Non-pigmented ciliary epithelial cell (primary cell): ENCODE measurements at regions not wholly inside any gene's neighbourhood (a gene's known extent, or its start where the extent isn't known, plus 50 kb on each side); places are given as distances from the start of the nearest gene placed in this dataset.
A peak's percentile ranks its signal among the peaks of the same experiment; 100 is the strongest.

Source experiments
- DNase-seq: peaks from one replicate; pipeline ENCODE4 v3.0.0-alpha.2; 2010; ENCODE audit warnings: low read depth

- no peak for DNase-seq
Observed at GRCh38 chr4:104677116-104677515, 182.4 kb upstream of the CXXC4 start.

GRCh38 chr4:104682311-104682710, 187.6 kb upstream of the CXXC4 start:
- DNase-seq = no peak

DNA sequence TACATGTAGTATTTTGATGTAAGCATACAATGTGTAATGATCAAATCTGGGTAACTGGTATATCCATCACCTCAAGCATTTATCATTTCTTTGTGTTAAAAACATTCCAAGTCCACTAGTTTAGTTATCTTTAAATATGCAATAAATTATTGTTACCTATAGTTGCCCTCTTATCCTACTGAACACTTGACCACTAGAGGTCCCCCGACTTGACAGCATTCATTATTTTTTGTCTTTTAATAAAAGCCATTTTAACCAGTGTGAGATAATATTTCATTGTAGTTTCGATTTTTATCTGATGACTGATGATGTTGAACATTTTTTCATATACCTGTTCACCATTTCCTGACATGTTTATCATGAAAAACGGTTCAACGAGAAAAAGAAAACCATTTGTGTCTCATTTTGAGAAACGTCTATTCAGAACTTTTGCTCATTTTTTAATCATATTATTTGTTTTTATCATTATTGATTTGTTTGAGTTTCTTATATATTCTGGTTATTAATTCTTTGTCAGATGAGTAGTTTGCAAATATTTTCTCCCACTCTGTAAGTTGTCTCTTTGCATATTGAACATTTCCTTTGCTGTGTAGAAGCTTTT, 199.0 kb upstream of the CXXC4 start:
- no peak for DNase-seq

GRCh38 chr4:104716584-104716983, 221.9 kb upstream of the CXXC4 start:
- no peak for DNase-seq

- DNase-seq = no peak
Observed at GRCh38 chr4:104719539-104720230, 225.0 kb upstream of the CXXC4 start.

- DNase-seq = no peak
Observed at GRCh38 chr4:104722467-104722866, 227.8 kb upstream of the CXXC4 start.

DNA sequence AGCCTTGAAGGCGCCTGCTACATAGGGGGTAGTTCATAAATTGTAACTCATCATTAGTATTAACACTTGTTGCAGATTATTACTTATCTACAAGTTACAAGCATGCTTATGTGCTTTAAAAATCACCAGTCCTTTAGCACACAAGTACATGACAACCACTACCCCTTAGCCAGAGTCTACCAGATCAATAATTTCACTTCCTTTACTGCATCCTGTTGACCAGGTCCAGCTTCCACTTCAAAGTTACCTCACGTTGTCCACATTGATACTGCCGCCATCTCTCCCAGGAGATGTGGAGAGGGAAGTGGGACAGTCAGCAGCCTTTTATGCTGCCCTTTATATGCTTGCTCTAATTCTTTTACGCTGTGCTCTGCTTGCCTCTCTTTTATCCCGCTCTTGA, 231.3 kb upstream of the CXXC4 start:
- DNase-seq = no peak

- DNase-seq = no peak
Observed at GRCh38 chr4:104727643-104728042, 232.9 kb upstream of the CXXC4 start.

GRCh38 chr4:104728380-104729122, 233.9 kb upstream of the CXXC4 start:
- peak; percentile 77 for DNase-seq

DNA sequence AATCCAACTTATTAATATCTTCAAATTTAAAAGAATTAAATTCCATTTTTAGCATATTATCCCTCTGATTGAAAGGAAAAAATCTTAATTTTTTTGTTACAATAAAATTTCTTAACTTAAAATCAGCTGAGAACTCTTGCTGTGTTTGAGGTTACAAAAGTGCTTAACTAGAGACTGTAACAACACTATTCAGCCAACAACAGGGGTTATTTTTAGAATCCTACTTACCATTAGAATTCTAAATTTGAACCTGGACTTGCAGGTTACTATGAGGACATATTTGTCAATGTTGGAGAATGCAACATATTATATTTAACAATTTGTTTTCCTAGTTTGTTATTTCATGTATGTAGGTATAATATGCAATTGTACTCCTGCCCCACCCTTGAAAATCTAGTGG, 238.1 kb upstream of the CXXC4 start:
- no peak for DNase-seq

GRCh38 chr4:104735174-104735573, 240.5 kb upstream of the CXXC4 start:
- no peak for DNase-seq

- DNase-seq = no peak
Observed at GRCh38 chr4:104740161-104740560, 245.5 kb upstream of the CXXC4 start.

GRCh38 chr4:104743215-104743653, 248.5 kb upstream of the CXXC4 start:
- DNase-seq = no peak

- no peak for DNase-seq
Observed at GRCh38 chr4:104747635-104748034, 252.9 kb upstream of the CXXC4 start.

DNA sequence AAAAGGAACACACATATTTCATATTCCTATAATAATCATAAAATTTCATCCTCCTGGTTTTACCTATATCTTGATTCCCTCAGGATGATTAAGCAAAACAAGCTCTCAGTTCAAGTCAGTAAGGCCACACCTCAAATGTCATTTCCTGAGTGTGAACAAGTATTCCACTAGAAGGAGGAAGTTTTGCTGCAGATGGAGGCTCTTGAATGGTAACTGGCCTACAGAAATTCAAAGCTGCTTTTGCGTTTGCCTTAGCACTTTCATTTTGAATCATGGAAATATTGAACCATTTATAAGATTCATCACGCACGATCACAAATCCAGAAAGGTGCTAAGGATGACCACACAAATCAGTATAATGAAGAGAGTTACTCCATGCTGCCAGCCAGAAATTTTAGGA, 254.4 kb upstream of the CXXC4 start:
- no peak for DNase-seq

- DNase-seq = no peak
Observed at GRCh38 chr4:104750008-104750407, 255.3 kb upstream of the CXXC4 start.

GRCh38 chr4:104751468-104751867, 256.8 kb upstream of the CXXC4 start:
- DNase-seq = no peak

DNA sequence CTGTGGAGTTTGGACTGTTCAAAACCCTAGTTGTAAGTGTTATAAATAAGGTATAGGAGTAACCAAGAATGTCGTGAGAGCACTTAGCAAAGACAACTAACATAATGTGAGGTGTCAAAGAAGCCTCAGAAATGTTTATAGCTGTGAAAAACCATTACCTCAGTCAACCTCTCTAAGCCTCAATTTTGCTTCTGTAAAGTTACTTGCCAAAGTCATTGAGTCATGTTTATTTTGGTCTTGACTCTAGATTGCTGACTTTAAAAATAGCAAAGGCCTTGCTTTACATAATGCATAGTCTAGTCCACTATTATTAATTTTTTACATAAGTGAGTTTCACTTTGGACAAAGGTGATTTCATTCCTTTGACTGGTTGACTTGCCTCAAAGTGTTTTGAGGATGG, 257.6 kb upstream of the CXXC4 start:
- no peak for DNase-seq

DNA sequence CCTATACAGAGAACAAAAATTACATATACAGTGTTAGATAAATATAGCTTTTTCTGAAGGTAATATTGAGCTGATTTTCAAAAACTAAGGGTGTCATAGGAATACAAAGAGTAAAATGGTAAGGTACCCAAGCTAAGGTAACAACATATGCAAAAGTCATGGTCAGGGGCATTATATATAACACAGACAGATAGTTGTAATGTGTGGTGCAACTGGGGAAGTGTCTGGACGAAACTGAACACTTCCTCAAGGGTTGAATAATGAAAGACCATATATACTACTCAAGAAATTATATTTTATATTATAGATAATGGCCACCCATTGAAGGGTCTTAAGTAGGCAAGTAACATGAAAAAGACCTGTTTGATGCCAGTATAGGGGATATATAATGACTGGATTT, 262.1 kb upstream of the CXXC4 start:
- DNase-seq = no peak

GRCh38 chr4:104758574-104758973, 263.9 kb upstream of the CXXC4 start:
- no peak for DNase-seq

GRCh38 chr4:104763554-104764222, 269.0 kb upstream of the CXXC4 start:
- no peak for DNase-seq

DNA sequence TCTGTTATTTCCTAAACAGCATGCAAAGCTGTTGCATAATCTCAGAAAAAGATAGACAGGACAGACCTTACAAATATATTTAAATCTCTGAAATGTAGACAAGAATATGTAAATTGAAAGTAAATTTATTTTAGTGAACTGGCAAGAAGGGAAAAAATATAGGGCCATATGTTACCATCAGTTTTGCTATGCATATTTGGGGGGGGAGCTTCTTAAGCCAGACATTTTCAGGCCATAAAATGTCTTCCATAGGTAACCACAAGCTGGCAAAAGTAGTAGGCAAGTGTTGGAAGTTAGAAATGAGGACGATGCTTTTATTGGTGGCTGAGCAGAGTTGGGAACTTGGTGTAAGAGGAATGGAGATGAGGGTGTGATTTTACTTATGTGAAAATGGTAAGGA, 272.0 kb upstream of the CXXC4 start:
- no peak for DNase-seq

DNA sequence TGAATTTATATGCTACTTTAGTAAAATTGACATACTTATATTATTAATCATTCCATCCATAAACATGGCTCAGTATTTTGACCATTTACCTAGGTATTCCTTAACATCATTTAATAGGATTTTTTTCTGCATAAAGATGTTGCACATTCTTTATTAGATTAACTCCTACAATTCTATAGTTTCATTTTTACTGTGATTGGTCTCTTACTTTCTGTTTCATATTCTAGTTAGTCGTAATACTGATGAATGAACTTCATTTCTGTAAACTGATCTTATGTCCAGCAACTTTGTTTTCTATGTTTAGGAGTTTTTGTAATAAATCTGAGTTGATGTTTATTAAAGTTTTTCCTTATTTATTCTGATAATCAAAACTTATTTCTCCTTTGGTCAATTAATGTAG, 278.2 kb upstream of the CXXC4 start:
- no peak for DNase-seq
